ENCODE measurements at regions not wholly inside any gene's neighbourhood (a gene's known extent, or its start where the extent isn't known, plus 50 kb on each side); places are given as distances from the start of the nearest gene placed in this dataset.

DNA sequence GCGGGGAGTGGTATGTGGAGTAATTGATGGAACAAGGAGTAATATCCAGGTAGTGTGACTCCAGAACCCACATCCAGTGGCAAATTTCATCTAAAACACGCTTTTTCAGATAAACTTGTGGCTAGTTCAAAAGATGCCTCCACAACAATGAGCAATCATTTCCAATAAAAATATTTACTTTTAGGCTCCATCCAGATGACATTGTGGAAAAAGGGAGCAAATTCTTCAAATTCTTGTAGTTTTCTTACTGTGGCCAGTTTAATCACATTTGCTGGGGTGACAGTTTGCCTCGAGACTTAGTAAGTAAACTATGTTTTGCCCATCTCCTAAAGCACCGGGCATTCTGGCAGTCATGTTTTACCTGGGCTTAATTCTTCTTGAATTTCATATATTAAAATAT is 243.6 kb downstream of the IRS1 start:
- TF ChIP-seq, protein P1, sequence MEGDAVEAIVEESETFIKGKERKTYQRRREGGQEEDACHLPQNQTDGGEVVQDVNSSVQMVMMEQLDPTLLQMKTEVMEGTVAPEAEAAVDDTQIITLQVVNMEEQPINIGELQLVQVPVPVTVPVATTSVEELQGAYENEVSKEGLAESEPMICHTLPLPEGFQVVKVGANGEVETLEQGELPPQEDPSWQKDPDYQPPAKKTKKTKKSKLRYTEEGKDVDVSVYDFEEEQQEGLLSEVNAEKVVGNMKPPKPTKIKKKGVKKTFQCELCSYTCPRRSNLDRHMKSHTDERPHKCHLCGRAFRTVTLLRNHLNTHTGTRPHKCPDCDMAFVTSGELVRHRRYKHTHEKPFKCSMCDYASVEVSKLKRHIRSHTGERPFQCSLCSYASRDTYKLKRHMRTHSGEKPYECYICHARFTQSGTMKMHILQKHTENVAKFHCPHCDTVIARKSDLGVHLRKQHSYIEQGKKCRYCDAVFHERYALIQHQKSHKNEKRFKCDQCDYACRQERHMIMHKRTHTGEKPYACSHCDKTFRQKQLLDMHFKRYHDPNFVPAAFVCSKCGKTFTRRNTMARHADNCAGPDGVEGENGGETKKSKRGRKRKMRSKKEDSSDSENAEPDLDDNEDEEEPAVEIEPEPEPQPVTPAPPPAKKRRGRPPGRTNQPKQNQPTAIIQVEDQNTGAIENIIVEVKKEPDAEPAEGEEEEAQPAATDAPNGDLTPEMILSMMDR (IDR thresholded peaks at IDR 0.05): no peak
- H3K4me3 ChIP-seq: no peak overlapping the region
- no peaks in the 10 kb centered on the region for H3K4me1 ChIP-seq
- no peaks in the 10 kb centered on the region for H3K36me3 ChIP-seq
- intact Hi-C loops (cut with DNase I; ENCODE audit: low total_unique reads): no loop called here
- no peaks in the 10 kb centered on the region for H3K27me3 ChIP-seq
- H3K9me3 ChIP-seq: no peaks in the 10 kb centered on the region
- no peak overlapping the region for H3K27ac ChIP-seq
- no peak for DNase-seq

DNA sequence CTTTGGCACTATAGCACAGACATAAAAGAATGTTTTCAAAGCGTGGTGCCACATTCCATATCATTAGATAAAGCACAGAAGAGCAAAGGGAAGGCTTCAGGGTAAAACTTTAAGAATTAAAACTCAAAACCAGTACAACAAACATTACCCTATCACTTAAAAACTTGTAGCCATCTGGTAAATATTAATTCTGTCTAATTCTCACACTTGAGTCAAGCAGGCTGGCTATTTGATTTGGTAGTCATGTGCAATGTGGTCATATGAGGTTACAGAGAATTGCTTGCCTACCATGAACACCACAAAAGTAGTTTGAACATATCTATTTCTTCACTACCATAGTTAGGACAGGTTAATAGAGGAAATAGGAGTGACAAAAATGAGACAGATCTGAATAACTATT is 244.9 kb downstream of the IRS1 start:
- intact Hi-C loops (cut with DNase I; ENCODE audit: low total_unique reads): no loop called here
- no peak for DNase-seq
- H3K4me3 ChIP-seq: no peak overlapping the region

DNA sequence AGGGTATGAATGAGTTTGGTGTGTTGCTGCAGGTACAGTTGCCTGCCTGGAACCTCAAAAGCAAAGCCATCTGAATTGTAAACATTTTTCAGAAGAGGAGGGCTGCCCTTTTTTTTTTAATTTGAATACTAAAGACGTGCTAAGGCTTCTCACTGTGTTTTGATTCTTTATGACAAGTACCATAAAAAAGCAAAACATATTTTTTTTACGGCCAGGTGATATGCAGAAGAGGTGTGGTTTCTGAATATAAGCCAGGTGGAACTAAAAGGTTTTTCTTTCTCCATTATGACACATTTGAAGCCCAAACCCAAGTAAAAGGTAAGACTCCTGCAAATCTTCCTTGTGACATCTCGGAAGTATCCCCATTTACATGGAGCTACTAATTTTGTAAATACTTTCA is 246.3 kb downstream of the IRS1 start:
- DNase-seq: no peak
- Histone ChIP-seq H3K9me3 (no peaks in the 10 kb centered on the region), H3K4me3 (no peak overlapping the region), H3K4me1 (no peaks in the 10 kb centered on the region), H3K27ac (no peak overlapping the region), H3K36me3 (no peaks in the 10 kb centered on the region), H3K27me3 (no peaks in the 10 kb centered on the region)
- TF ChIP-seq, protein P1 (IDR thresholded peaks at IDR 0.05): no peak
- intact Hi-C loops (cut with DNase I; ENCODE audit: low total_unique reads): no loop called here

More for the DNA sequence above, 244.9 kb downstream of the IRS1 start:
- Histone ChIP-seq H3K36me3 (no peaks in the 10 kb centered on the region), H3K9me3 (no peaks in the 10 kb centered on the region), H3K27ac (no peak overlapping the region), H3K4me1 (no peaks in the 10 kb centered on the region), H3K27me3 (no peaks in the 10 kb centered on the region)
- TF ChIP-seq, protein P1 (IDR thresholded peaks at IDR 0.05): no peak

DNA sequence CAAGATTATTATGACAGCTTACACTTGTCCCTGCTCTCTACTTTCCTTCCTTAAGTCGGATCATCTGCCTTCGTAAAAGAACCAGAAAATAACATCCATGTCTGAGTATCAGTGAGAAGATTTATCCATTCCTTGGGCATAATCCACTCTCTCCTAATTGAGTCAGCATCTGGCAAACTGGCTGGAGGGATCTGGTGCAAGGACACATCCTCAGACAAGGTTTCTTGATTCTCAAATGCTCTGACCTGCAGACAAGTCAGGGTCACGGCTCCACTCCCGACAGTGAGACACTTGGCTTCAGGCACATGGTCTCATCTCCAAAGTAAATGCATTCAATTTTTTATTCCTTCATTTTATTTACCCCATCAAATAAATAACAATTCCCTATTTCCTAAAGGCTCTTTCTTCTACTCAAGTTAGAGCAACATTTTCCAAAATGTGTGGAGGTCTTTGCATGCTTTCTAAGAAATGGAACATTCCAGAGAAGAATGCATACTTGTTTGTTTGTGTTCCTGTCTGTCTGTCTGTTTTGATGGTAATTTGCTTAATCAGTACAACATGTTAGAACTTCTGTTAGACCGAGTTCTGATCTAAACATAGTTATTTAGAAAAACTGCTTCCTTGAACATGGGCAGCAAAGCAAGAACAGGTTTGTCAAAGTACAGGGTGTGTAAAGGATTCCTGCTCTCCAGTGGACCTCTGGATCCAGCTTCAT is 246.9 kb downstream of the IRS1 start:
- Histone ChIP-seq H3K4me1 (no peaks in the 10 kb centered on the region), H3K27me3 (no peaks in the 10 kb centered on the region), H3K27ac (no peak overlapping the region), H3K9me3 (no peaks in the 10 kb centered on the region), H3K36me3 (no peaks in the 10 kb centered on the region), H3K4me3 (no peak overlapping the region)
- intact Hi-C loops (cut with DNase I; ENCODE audit: low total_unique reads): no loop called here
- TF ChIP-seq, protein P1 (IDR thresholded peaks at IDR 0.05): no peak
- DNase-seq: no peak

DNA sequence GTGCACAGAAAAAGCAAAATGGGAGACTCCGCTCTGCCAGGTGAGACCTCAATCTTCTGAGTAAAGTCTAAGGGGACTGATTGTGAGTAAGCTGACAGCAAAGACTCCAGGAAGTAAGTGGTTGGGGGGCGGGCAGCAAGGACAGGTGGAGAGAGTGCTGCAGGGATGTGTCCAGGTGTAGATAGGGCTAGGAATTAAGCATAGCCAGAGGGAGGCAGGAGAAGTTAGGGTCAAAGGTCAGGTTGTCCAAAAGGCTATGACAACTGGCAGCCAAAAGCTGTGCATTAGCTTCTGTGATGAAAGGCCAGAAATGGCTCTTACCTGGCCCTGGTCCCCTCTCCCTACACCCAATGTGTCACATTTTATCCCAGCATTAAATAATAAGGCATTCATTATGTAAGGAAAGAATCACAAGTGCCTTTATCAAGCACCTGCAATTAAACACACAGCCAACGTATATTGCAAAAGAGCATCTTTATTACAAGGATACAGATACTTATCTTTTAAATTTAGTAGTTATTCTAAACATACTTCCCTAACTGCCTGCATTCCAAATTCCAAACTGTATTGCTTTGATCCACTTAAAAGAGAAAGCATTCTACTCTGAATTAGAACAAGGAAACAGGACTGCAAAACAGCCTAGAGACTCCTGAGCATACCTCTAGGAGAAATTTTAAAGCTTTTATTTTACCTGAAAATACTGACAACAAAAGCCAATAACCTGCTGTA is 247.9 kb downstream of the IRS1 start:
- no peak for DNase-seq
- Histone ChIP-seq H3K4me3 (no peak overlapping the region), H3K27me3 (no peaks in the 10 kb centered on the region), H3K27ac (no peak overlapping the region), H3K4me1 (no peaks in the 10 kb centered on the region), H3K9me3 (no peaks in the 10 kb centered on the region), H3K36me3 (no peaks in the 10 kb centered on the region)
- intact Hi-C loops (cut with DNase I; ENCODE audit: low total_unique reads): no loop called here
- TF ChIP-seq, protein P1 (IDR thresholded peaks at IDR 0.05): no peak
